C4-2B (cell line): ENCODE measurements at regions not wholly inside any gene's neighbourhood (a gene's known extent, or its start where the extent isn't known, plus 50 kb on each side); places are given as distances from the start of the nearest gene placed in this dataset.

Experiments
- H3K27ac ChIP-seq: fragments of 450-650 bp; 2 replicates; pipeline ENCODE4 v1.5.1; 2017
- ZFX ChIP-seq: fragments of 450-650 bp; IDR thresholded peaks from 2 replicates; pipeline ENCODE4 v1.6.1; 2017
- TF ChIP-seq, protein P1 (sequence below): fragments of 450-650 bp; conservative IDR thresholded peaks from 2 replicates; pipeline ENCODE4 v1.5.1; 2017; ENCODE audit warnings: mild to moderate bottlenecking

DNA sequence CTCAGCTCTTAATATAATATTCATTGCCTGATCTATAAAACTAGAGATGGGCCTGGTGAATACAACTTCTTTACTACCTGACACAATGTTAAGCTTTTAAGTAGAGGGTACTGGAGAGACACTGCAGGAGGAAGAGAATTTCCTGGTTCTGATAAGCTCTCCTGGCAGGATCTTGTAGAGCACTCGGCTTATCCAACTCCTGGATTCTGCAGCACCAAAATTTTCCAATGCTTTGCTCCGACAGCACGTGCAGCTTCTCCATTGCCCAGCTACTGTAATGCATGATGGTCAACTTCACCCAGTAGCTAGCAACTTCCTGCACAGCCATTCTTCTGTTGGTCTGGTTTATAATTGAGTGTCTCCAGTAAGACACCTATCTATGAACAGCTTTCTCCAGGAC, 686.2 kb upstream of the BOD1L1 start:
- TF ChIP-seq, protein P1, sequence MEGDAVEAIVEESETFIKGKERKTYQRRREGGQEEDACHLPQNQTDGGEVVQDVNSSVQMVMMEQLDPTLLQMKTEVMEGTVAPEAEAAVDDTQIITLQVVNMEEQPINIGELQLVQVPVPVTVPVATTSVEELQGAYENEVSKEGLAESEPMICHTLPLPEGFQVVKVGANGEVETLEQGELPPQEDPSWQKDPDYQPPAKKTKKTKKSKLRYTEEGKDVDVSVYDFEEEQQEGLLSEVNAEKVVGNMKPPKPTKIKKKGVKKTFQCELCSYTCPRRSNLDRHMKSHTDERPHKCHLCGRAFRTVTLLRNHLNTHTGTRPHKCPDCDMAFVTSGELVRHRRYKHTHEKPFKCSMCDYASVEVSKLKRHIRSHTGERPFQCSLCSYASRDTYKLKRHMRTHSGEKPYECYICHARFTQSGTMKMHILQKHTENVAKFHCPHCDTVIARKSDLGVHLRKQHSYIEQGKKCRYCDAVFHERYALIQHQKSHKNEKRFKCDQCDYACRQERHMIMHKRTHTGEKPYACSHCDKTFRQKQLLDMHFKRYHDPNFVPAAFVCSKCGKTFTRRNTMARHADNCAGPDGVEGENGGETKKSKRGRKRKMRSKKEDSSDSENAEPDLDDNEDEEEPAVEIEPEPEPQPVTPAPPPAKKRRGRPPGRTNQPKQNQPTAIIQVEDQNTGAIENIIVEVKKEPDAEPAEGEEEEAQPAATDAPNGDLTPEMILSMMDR: no peak
- no peak for TF ChIP-seq ZFX
- H3K27ac ChIP-seq: no peak overlapping the region

DNA sequence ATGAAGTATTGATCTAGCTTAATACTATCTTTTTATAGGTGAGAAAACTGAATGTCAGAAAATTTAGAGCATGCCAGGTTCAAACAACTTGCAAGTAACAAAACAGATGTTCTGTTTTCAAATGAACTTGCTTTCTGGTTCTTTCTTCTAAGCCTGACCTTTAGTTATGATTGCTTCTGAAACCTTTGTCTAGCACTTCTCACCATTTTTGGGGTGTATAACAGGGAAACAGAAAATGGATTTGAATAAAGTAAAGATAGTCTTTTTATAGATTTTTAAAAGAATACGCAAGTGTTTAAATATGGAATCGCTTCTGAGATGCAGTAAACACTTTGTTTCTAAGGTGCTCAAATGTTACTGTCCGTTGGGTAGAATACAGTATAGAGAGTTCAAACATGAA, 687.2 kb upstream of the CPEB2 start:
- H3K27ac ChIP-seq: no peak overlapping the region
- TF ChIP-seq, protein P1: no peak
- no peak for TF ChIP-seq ZFX

DNA sequence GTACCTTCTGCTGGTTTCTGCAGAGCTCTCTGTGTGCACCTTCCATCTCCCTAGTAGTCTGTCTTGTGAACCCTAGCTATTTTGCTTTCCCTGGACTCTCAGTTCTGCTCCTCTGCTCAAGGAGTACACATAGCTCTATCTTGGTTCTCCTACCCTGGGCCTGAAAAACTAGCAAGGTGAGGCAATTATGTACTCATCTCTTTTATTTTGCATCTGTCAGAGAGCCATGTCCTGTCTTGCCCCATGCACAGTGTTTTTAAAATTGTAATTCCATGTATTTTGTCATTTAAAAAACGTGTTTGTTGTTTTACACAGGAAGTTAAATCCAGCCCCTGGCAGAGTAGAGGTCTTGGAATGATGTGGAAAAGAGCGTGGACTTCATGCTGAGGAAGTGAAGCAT, 684.9 kb upstream of the CPEB2 start:
- TF ChIP-seq ZFX: no peak
- TF ChIP-seq, protein P1: no peak
- no peak overlapping the region for H3K27ac ChIP-seq

DNA sequence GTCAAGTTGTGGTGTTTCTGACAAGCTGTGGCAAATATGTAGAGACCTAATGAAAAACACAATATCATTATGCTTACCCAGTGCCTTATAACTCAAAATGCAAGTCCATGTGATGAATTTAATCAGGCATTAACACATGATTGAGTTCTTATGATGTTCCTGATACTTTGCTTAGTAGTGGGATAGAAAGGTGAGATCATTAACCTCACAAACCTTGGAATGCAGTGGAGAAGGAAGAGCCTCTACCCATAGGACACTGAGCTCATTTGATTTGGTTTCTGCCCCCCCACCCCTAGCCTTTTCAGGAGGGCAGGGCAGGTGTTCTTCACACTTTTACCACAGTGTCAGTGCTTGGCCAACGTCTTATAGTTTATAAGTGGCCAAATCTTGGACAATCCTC, 683.6 kb upstream of the CPEB2 start:
- TF ChIP-seq, protein P1: no peak
- no peak for TF ChIP-seq ZFX
- H3K27ac ChIP-seq: no peak overlapping the region

DNA sequence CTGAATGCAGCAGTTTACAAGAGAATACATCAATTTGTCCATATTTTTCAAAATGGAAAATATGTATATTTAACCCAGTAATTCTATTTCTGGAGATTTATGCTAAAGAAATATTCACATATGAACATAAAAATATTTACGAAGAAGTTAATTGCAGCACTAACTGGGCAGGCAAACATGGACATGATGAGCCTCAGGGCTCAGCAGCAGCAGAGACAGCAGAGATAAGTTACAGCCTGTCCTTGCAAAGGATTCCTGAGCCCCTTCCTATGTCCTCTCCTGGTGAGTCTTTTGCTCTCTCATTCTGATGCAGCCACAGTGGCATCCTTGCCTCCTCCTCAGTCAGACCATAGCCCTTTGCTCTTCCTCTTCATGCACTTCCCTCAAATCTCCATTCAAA, 680.6 kb upstream of the CPEB2 start:
- H3K27ac ChIP-seq: no peak overlapping the region
- TF ChIP-seq, protein P1: no peak
- no peak for TF ChIP-seq ZFX

DNA sequence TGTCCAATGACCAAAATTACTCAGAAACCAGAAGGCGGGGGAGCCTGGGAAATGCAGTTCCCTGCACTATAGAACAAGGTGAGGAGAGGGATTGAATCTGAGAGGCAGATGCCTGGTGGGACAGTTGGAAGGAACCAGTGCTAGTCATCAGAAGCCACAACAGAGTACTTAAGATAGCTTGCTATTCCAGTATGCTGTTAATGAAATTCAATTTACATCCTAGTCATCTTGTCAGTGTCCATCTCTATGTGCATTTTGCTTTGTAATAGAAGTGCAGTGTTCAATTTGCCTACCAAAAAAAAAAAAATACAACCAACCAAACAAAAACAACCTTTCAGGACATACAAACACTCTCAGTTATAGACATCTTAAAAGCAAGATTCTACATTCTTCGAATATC, 679.1 kb upstream of the CPEB2 start:
- TF ChIP-seq, protein P1: no peak
- TF ChIP-seq ZFX: no peak
- no peak overlapping the region for H3K27ac ChIP-seq

DNA sequence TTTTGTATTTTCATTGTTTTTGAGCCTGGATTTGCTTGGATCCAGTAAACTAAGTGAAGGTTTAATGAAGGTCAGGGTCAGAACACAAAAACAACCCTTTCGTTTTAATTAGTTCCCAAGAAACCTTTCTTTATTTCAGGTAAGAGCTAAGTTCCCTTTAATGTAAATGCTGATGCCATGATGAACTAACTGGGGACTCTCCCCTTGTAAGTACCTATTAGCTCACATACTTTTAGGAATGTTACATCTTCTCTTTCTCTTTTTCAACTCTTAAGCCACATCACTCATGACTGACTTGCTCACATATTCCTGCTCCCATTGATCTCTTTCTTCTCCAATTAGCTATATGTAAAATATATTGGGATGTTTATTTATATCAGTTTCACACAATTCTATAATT, 673.1 kb upstream of the CPEB2 start:
- H3K27ac ChIP-seq: no peak overlapping the region
- TF ChIP-seq ZFX: no peak
- TF ChIP-seq, protein P1: no peak
